ENCODE measurements at regions not wholly inside any gene's neighbourhood (a gene's known extent, or its start where the extent isn't known, plus 50 kb on each side); places are given as distances from the start of the nearest gene placed in this dataset.

- TF ChIP-seq CTCF (IDR thresholded peaks at IDR 0.05): no peak
- no peak for TF ChIP-seq POLR2A (IDR thresholded peaks at IDR 0.05)
These were observed 282.7 kb downstream of the WDR11 start for GRCh38 chr10:121133901-121134300.

Data from thyroid gland (tissue), 4 donors.